Kidney (tissue), 13 donors: ENCODE measurements at regions not wholly inside any gene's neighbourhood (a gene's known extent, or its start where the extent isn't known, plus 50 kb on each side); places are given as distances from the start of the nearest gene placed in this dataset.
"Not testable (repeated sequence)": the region's sequence is repeated elsewhere in the genome, so short reads cannot be mapped to it uniquely, and the experiment has no call there.

Experiments used
- DNase-seq, 5 donors: peaks; one replicate each; pipeline ENCODE4 v3.0.0-alpha.2; 2013 to 2020
- FAIRE-seq: peaks from 2 replicates; lab custom pipeline; 2012; peaks lifted over from hg19 to GRCh38; lab: Jason Lieb, UNC
- H3K27ac ChIP-seq, 2 donors: one replicate each; pipeline ENCODE4 v1.7.0; 2013; ENCODE audit warnings: low read depth in 2 of 2, low read length in 2 of 2, inconsistent platforms in 1 of 2
- H3K27me3 ChIP-seq: one replicate; pipeline ENCODE4 v1.7.1; 2013; ENCODE audit warnings: low read length, inconsistent platforms; ENCODE audit not compliant: control insufficient read depth, insufficient read depth
- H3K36me3 ChIP-seq, 3 donors: one replicate each; pipeline versions ENCODE4 v1.7.0 to v1.7.1; 2013; ENCODE audit warnings: low read length in 3 of 3, control low read depth in 1 of 3, inconsistent platforms in 1 of 3; ENCODE audit not compliant: insufficient read depth in 3 of 3, control insufficient read depth in 2 of 3
- H3K4me1 ChIP-seq, 3 donors: one replicate each; pipeline versions ENCODE4 v1.7.0 to v1.7.1; 2013; ENCODE audit warnings: low read length in 3 of 3, inconsistent platforms in 1 of 3, low read depth in 1 of 3; ENCODE audit not compliant: control insufficient read depth in 2 of 3, insufficient read depth in 2 of 3
- H3K4me3 ChIP-seq, 3 donors: one replicate each; pipeline versions ENCODE4 v1.7.0 to v1.8.1; 2013; ENCODE audit warnings: low read length in 3 of 3, control low read depth in 1 of 3, inconsistent platforms in 1 of 3
- H3K9ac ChIP-seq, 3 donors: one replicate each; pipeline versions ENCODE4 v1.7.0 to v1.7.1; 2013; ENCODE audit warnings: low read length in 3 of 3, control low read depth in 1 of 3, inconsistent platforms in 1 of 3
- H3K9me3 ChIP-seq, 3 donors: one replicate each; pipeline versions ENCODE4 v1.7.0 to v1.7.1; 2013; ENCODE audit warnings: low read length in 3 of 3, control low read depth in 1 of 3, inconsistent platforms in 1 of 3; ENCODE audit not compliant: control insufficient read depth in 2 of 3, insufficient read depth in 1 of 3
- CTCF ChIP-seq: IDR thresholded peaks from 3 replicates; pipeline ENCODE4 v1.5.1; 2012; ENCODE audit warnings: mild to moderate bottlenecking, moderate library complexity, borderline replicate concordance; ENCODE audit not compliant: insufficient read depth; ENCODE audit errors: extremely low read depth
- intact Hi-C: fragments of 100-400 bp; cut with DNase I; formaldehyde crosslinking; loops from one replicate; pipeline ENCODE4 v1.11.1; 2022
- donor health status: control.
- donor health status: control.
- donor health status: control.
- donor health status: control.
- donor health status: control.
- donor health status: DM: yes; HTN: yes; CAD: no.
- donor health status: Normal renal cell carcinoma (clear cell type).

- no peaks in the 10 kb centered on the region for H3K4me1 ChIP-seq
- H3K9ac ChIP-seq, result no peak overlapping the region
- peaks cover 0 to 2% (median 0%) of the 10 kb centered on the region in 3 donors for H3K9me3 ChIP-seq
- no peaks in the 10 kb centered on the region for H3K36me3 ChIP-seq
- FAIRE-seq (no peak), DNase-seq (peak in 1 of 5 donors; percentile 2)
- no peak overlapping the region for H3K27ac ChIP-seq
- no peak overlapping the region for H3K4me3 ChIP-seq
- no peak for TF ChIP-seq CTCF
- intact Hi-C loops, result no loop called here
- no peaks in the 10 kb centered on the region for H3K27me3 ChIP-seq
Measured at GRCh38 chr11:44368886-44369285, 58.9 kb upstream of the ALX4 start.

DNA sequence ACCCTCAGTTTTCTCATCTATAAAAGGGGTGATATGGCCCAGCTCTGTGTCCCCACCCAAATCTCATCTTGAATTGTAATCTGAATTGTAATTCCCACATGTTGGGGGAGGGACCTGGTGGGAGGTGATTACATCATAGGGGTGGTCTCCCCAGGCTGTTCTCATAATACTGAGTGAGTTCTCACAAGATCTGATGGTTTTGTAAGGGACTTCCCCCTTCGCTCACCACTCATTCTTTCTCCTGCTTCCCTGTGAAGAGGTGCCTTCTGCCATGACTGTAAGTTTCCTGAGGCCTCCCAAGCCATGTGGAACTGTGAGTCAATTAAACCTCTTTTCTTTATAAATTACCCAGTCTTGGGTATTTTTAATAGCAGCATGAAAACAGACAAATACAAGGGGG, 61.1 kb upstream of the ALX4 start:
- H3K36me3 ChIP-seq, H3K9ac ChIP-seq, DNase-seq, H3K4me1 ChIP-seq, intact Hi-C loops, H3K27me3 ChIP-seq, H3K4me3 ChIP-seq, H3K27ac ChIP-seq, FAIRE-seq, H3K9me3 ChIP-seq: not testable (repeated sequence)

- Histone ChIP-seq H3K36me3 (no peaks in the 10 kb centered on the region), H3K4me1 (no peaks in the 10 kb centered on the region), H3K27ac (no peak overlapping the region), H3K9me3 (no peaks in the 10 kb centered on the region), H3K9ac (no peak overlapping the region), H3K27me3 (no peaks in the 10 kb centered on the region), H3K4me3 (no peak overlapping the region)
- FAIRE-seq (no peak), DNase-seq (no peak)
- TF ChIP-seq CTCF, result no peak
- intact Hi-C loops, result no loop called here
Measured at GRCh38 chr11:44371706-44372105, 61.8 kb upstream of the ALX4 start.

DNA sequence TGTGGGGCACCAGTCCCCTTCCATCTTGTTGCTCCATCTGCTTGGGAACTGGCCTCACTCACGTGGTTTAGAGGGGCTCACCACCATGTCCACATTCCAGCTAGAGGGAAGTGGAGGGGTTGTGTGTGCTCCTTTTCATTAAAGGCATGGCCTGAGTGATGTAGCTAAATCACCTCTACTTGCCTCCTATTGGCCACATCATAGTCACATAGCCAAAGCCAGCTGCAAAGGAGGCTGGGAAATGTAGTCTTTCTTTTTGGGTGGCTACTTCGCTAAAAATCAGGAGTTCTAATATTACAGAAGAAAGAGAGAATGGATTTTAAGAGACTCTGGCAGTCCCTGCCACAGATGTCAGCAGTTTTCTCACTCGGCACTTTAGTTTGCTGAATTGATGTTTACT, 63.0 kb upstream of the ALX4 start:
- no peak overlapping the region for H3K9ac ChIP-seq
- no peak overlapping the region for H3K27ac ChIP-seq
- peaks cover 0 to 6% (median 2%) of the 10 kb centered on the region in 3 donors for H3K9me3 ChIP-seq
- H3K4me3 ChIP-seq, result no peak overlapping the region
- no peaks in the 10 kb centered on the region for H3K36me3 ChIP-seq
- no peak for FAIRE-seq
- intact Hi-C loops, result no loop called here
- H3K4me1 ChIP-seq, result no peaks in the 10 kb centered on the region
- TF ChIP-seq CTCF, result no peak
- DNase-seq, result no peak
- no peaks in the 10 kb centered on the region for H3K27me3 ChIP-seq
